DMS114 treated with DMSO at 0.1 percent for 48 hours (cell line): ENCODE measurements at regions not wholly inside any gene's neighbourhood (a gene's known extent, or its start where the extent isn't known, plus 50 kb on each side); places are given as distances from the start of the nearest gene placed in this dataset.

ENCODE experiments used
- DNase-seq: peaks from one replicate; lab custom pipeline; 2025; ENCODE audit not compliant: unreplicated experiment; lab: John Stamatoyannopoulos, UW

- no peak for DNase-seq
Measured at GRCh38 chr4:58561170-58561569, 1451.0 kb upstream of the IGFBP7 start.

GRCh38 chr4:58560736-58561135 is 1450.6 kb upstream of the IGFBP7 start:
- DNase-seq: no peak

- no peak for DNase-seq
Measured at GRCh38 chr4:58553679-58554078, 1443.5 kb upstream of the IGFBP7 start.

GRCh38 chr4:58553031-58553430 is 1442.8 kb upstream of the IGFBP7 start:
- DNase-seq: no peak

- no peak for DNase-seq
Measured at GRCh38 chr4:58551676-58552075, 1441.5 kb upstream of the IGFBP7 start.

- DNase-seq: no peak
Measured at GRCh38 chr4:58543465-58543864, 1433.3 kb upstream of the IGFBP7 start.

- no peak for DNase-seq
Measured at GRCh38 chr4:58541926-58542325, 1431.7 kb upstream of the IGFBP7 start.

GRCh38 chr4:58522765-58523382 is 1412.7 kb upstream of the IGFBP7 start:
- DNase-seq: no peak

- DNase-seq: no peak
Measured at GRCh38 chr4:58515226-58515625, 1405.0 kb upstream of the IGFBP7 start.

GRCh38 chr4:58514299-58514698 is 1404.1 kb upstream of the IGFBP7 start:
- no peak for DNase-seq

GRCh38 chr4:58510652-58511051 is 1400.5 kb upstream of the IGFBP7 start:
- no peak for DNase-seq

- no peak for DNase-seq
Measured at GRCh38 chr4:58507079-58507478, 1396.9 kb upstream of the IGFBP7 start.

GRCh38 chr4:58502839-58503238 is 1392.7 kb upstream of the IGFBP7 start:
- no peak for DNase-seq

GRCh38 chr4:58499182-58499581 is 1389.0 kb upstream of the IGFBP7 start:
- DNase-seq: no peak

GRCh38 chr4:58491620-58492019 is 1381.4 kb upstream of the IGFBP7 start:
- DNase-seq: no peak

GRCh38 chr4:58477950-58478349 is 1367.8 kb upstream of the IGFBP7 start:
- DNase-seq: no peak

GRCh38 chr4:58477513-58477912 is 1367.3 kb upstream of the IGFBP7 start:
- no peak for DNase-seq

- DNase-seq: no peak
Measured at GRCh38 chr4:58475097-58475496, 1364.9 kb upstream of the IGFBP7 start.

GRCh38 chr4:58465031-58465430 is 1354.8 kb upstream of the IGFBP7 start:
- DNase-seq: no peak

- no peak for DNase-seq
Measured at GRCh38 chr4:58456727-58457384, 1346.7 kb upstream of the IGFBP7 start.

GRCh38 chr4:58453956-58454355 is 1343.8 kb upstream of the IGFBP7 start:
- DNase-seq: no peak

- no peak for DNase-seq
Measured at GRCh38 chr4:58451707-58452106, 1341.5 kb upstream of the IGFBP7 start.

- no peak for DNase-seq
Measured at GRCh38 chr4:58435871-58436270, 1325.7 kb upstream of the IGFBP7 start.
